ENCODE measurements at regions not wholly inside any gene's neighbourhood (a gene's known extent, or its start where the extent isn't known, plus 50 kb on each side); places are given as distances from the start of the nearest gene placed in this dataset.

DNA sequence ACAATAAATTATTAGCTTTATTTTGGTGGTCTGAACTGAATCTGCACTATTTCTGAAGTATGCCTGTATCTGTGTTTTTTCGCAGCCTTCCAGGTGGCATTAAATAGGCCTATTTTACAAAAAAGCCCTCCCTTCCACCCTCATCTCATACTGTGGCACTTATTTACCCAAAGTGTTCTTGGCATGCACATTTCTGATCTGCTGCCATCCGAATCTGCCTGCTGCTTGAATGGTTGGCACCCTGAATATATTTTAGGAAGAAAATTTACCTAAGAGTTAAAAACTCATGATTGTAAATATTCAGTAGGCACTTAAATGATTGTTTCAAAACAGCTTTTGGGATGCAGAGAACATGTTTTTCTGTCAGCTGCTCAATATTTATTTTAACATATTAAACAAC, 150.1 kb downstream of the SLC28A3 start:
- TF ChIP-seq, protein P1, sequence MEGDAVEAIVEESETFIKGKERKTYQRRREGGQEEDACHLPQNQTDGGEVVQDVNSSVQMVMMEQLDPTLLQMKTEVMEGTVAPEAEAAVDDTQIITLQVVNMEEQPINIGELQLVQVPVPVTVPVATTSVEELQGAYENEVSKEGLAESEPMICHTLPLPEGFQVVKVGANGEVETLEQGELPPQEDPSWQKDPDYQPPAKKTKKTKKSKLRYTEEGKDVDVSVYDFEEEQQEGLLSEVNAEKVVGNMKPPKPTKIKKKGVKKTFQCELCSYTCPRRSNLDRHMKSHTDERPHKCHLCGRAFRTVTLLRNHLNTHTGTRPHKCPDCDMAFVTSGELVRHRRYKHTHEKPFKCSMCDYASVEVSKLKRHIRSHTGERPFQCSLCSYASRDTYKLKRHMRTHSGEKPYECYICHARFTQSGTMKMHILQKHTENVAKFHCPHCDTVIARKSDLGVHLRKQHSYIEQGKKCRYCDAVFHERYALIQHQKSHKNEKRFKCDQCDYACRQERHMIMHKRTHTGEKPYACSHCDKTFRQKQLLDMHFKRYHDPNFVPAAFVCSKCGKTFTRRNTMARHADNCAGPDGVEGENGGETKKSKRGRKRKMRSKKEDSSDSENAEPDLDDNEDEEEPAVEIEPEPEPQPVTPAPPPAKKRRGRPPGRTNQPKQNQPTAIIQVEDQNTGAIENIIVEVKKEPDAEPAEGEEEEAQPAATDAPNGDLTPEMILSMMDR (IDR thresholded peaks at IDR 0.05; ENCODE audit: poor library complexity, severe bottlenecking) = no peak
- TF ChIP-seq RAD21 (conservative IDR thresholded peaks at IDR 0.05) (no peak), TAF1 (IDR thresholded peaks at IDR 0.05; ENCODE audit: low read depth) (no peak), EZH2 (IDR thresholded peaks at IDR 0.05; ENCODE audit: borderline replicate concordance, insufficient read depth, low read length, poor library complexity, severe bottlenecking) (no peak), POLR2AphosphoS5 (IDR thresholded peaks at IDR 0.05) (no peak), MXI1 (conservative IDR thresholded peaks at IDR 0.05; ENCODE audit: poor library complexity, severe bottlenecking) (no peak)
- TF ChIP-seq, protein P2, sequence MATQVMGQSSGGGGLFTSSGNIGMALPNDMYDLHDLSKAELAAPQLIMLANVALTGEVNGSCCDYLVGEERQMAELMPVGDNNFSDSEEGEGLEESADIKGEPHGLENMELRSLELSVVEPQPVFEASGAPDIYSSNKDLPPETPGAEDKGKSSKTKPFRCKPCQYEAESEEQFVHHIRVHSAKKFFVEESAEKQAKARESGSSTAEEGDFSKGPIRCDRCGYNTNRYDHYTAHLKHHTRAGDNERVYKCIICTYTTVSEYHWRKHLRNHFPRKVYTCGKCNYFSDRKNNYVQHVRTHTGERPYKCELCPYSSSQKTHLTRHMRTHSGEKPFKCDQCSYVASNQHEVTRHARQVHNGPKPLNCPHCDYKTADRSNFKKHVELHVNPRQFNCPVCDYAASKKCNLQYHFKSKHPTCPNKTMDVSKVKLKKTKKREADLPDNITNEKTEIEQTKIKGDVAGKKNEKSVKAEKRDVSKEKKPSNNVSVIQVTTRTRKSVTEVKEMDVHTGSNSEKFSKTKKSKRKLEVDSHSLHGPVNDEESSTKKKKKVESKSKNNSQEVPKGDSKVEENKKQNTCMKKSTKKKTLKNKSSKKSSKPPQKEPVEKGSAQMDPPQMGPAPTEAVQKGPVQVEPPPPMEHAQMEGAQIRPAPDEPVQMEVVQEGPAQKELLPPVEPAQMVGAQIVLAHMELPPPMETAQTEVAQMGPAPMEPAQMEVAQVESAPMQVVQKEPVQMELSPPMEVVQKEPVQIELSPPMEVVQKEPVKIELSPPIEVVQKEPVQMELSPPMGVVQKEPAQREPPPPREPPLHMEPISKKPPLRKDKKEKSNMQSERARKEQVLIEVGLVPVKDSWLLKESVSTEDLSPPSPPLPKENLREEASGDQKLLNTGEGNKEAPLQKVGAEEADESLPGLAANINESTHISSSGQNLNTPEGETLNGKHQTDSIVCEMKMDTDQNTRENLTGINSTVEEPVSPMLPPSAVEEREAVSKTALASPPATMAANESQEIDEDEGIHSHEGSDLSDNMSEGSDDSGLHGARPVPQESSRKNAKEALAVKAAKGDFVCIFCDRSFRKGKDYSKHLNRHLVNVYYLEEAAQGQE (IDR thresholded peaks at IDR 0.05; ENCODE audit: borderline replicate concordance) = no peak

All from neural cell (in vitro differentiated cells).